Transverse colon (tissue), 4 donors: ENCODE measurements at regions not wholly inside any gene's neighbourhood (a gene's known extent, or its start where the extent isn't known, plus 50 kb on each side); places are given as distances from the start of the nearest gene placed in this dataset.
"Not testable (repeated sequence)": the region's sequence is repeated elsewhere in the genome, so short reads cannot be mapped to it uniquely, and the experiment has no call there.

ENCODE experiments used
- DNase-seq: peaks from one replicate; pipeline ENCODE4 v3.0.0-alpha.2; 2019
- H3K27ac ChIP-seq, 4 donors: fragments of 200-600 bp; sonication (generic); 2 replicates each; pipeline ENCODE4 v1.5.1; 2016 to 2018; ENCODE audit warnings: inconsistent platforms in 4 of 4
- H3K27me3 ChIP-seq: fragments of 200-600 bp; sonication (generic); 2 replicates; pipeline ENCODE4 v1.5.1; 2017; ENCODE audit warnings: inconsistent platforms
- H3K36me3 ChIP-seq, 4 donors: fragments of 200-600 bp; sonication (generic); 2 replicates each; pipeline ENCODE4 v1.5.1; 2017 to 2019; ENCODE audit warnings: inconsistent platforms in 4 of 4
- H3K4me1 ChIP-seq, 4 donors: fragments of 200-600 bp; sonication (generic); 2 replicates each; pipeline ENCODE4 v1.5.1; 2017 to 2020; ENCODE audit warnings: inconsistent platforms in 4 of 4
- H3K4me3 ChIP-seq, 4 donors: fragments of 200-600 bp; sonication (generic); 1 replicate in 1 of 4; 2 replicates in 3 of 4; pipeline versions ENCODE4 v1.5.1 to v1.6.1; 2017 to 2019; ENCODE audit warnings: inconsistent platforms in 4 of 4
- H3K9me3 ChIP-seq, 2 donors: fragments of 200-600 bp; sonication (generic); 2 replicates each; pipeline ENCODE4 v1.5.1; 2017 to 2019; ENCODE audit warnings: inconsistent platforms in 2 of 2
- EP300 ChIP-seq: sonication (generic); formaldehyde crosslinking; IDR thresholded peaks from one replicate; pipeline ENCODE4 v1.6.1; 2017; ENCODE audit warnings: antibody characterized with exemption, low read depth
- POLR2A ChIP-seq: fragments of 450-650 bp; IDR thresholded peaks from one replicate; pipeline ENCODE4 v1.6.1; 2016; ENCODE audit warnings: antibody characterized with exemption, mild to moderate bottlenecking, moderate library complexity
- POLR2AphosphoS5 ChIP-seq, 3 donors: sonication (generic); formaldehyde crosslinking; IDR thresholded peaks; one replicate each; pipeline ENCODE4 v1.6.1; 2016; ENCODE audit warnings: antibody characterized with exemption in 3 of 3
- WGBS, 2 donors: methylation state at CpG; one replicate each; pipeline ENCODE4 v1.1.5; 2018; ENCODE audit warnings: low coverage in 1 of 2; 5-methylcytosine and 5-hydroxymethylcytosine counted together
- in situ Hi-C, 4 donors: fragments of 200-750 bp; cut with MboI; loops; one replicate each; pipeline versions ENCODE4 v1.15.0 to v1.15.1; 2017; ENCODE audit warnings: low sequenced_read_pairs in 3 of 4, low pct_ligation_motif_present in 1 of 4, low pct_unique_long_range_greater_than_20kb in 1 of 4
- intact Hi-C: fragments of 100-400 bp; cut with DNase I; formaldehyde crosslinking; loops from one replicate; pipeline ENCODE4 v1.15.1; 2023; ENCODE audit warnings: low total_unique reads
- TF ChIP-seq, protein P1 (sequence below), 5 experiments: fragments of 200-600 bp in 3 of 5; fragments of 450-650 bp in 2 of 5; sonication (generic) in 3 of 5; IDR thresholded peaks; 1 replicate in 2 of 5; 2 replicates in 3 of 5; pipeline ENCODE4 v1.5.1; 2016 to 2017; ENCODE audit warnings: antibody characterized with exemption in 5 of 5, inconsistent platforms in 3 of 5, mild to moderate bottlenecking in 2 of 5, moderate library complexity in 1 of 5

DNA sequence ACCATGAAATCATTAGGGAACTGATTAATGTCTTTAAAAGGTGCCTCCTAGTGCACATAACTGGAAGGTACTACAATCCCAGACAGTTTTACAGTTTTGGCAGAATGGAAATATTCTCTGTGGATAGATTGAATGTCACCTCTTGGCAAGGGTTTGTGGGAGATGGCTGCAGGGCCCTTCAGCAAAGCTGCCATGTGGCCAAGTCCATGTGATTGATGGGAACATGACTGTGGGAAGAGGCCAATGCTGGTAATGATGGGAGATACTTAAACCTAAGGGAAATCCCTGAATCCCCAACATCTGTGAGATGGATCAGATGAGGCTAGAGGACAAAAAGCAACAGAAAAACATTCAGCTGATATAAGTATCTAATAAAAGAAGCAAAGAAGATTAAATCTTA is 493.7 kb downstream of the MAGEE1 start:
- Histone ChIP-seq H3K27me3 (no peaks in the 10 kb centered on the region), H3K9me3 (no peaks in the 10 kb centered on the region), H3K36me3 (no peaks in the 10 kb centered on the region), H3K4me1 (no peaks in the 10 kb centered on the region), H3K4me3 (no peak overlapping the region), H3K27ac (no peak overlapping the region)
- in situ Hi-C loops: no loop called here
- TF ChIP-seq, protein P1, sequence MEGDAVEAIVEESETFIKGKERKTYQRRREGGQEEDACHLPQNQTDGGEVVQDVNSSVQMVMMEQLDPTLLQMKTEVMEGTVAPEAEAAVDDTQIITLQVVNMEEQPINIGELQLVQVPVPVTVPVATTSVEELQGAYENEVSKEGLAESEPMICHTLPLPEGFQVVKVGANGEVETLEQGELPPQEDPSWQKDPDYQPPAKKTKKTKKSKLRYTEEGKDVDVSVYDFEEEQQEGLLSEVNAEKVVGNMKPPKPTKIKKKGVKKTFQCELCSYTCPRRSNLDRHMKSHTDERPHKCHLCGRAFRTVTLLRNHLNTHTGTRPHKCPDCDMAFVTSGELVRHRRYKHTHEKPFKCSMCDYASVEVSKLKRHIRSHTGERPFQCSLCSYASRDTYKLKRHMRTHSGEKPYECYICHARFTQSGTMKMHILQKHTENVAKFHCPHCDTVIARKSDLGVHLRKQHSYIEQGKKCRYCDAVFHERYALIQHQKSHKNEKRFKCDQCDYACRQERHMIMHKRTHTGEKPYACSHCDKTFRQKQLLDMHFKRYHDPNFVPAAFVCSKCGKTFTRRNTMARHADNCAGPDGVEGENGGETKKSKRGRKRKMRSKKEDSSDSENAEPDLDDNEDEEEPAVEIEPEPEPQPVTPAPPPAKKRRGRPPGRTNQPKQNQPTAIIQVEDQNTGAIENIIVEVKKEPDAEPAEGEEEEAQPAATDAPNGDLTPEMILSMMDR (IDR thresholded peaks at IDR 0.05): no peak
- TF ChIP-seq EP300 (no peak), POLR2AphosphoS5 (IDR thresholded peaks at IDR 0.05) (no peak), POLR2A (no peak)
- intact Hi-C loops: no loop called here
- DNase-seq: no peak

DNA sequence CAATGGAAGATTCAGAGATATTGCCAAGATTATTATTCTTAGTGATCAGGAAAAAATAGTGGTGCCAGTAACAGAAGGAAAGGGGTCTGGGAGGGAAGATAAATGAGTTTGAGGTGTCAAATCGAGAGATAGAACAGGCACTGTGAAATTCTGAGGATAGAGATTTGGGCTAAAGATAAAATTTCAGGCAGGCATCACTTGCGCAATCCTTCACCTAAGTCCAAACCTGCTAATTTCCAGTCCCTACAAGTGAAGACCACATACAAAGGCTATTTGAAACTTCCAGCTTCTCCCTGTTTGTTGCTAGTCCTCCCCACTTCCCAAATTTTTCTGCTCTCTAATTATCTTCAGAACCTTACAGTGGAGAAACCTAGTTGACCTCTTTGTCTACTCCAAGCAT is 494.6 kb downstream of the MAGEE1 start:
- Histone ChIP-seq H3K27ac (no peak overlapping the region), H3K4me3 (no peak overlapping the region), H3K27me3 (no peaks in the 10 kb centered on the region), H3K36me3 (no peaks in the 10 kb centered on the region), H3K4me1 (no peaks in the 10 kb centered on the region), H3K9me3 (no peaks in the 10 kb centered on the region)
- TF ChIP-seq POLR2A (no peak), EP300 (no peak), POLR2AphosphoS5 (IDR thresholded peaks at IDR 0.05) (no peak)
- TF ChIP-seq, protein P1 (IDR thresholded peaks at IDR 0.05): no peak
- intact Hi-C loops (no loop called here), in situ Hi-C loops (no loop called here)
- WGBS, 2 donors: 40 to 63% methylated on average over 1 to 2 of the region's 2 CpGs
- DNase-seq: no peak

DNA sequence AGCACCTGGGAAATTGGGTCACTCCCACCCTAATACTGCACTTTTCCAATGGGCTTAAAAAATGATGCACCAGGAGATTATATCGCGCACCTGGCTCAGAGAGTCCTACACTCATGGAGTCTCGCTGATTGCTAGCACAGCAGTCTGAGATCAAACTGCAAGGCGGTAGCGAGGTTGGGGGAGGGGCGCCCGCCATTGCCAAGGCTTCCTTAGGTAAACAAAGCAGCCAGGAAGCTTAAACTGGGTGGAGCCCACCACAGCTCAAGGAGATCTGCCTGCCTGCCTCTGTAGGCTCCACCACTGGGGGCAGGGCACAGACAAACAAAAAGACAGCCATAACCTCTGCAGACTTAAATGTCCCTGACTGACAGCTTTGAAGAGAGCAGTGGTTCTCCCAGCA is 497.1 kb downstream of the MAGEE1 start:
- H3K9me3 ChIP-seq, H3K36me3 ChIP-seq, DNase-seq, in situ Hi-C loops, intact Hi-C loops, H3K27me3 ChIP-seq, H3K4me3 ChIP-seq, H3K4me1 ChIP-seq, H3K27ac ChIP-seq: not testable (repeated sequence)
- 86% methylated on average over 7 of the region's 7 CpGs; no CpG with 5 or more reads in 1 of the 2 donors for WGBS, 2 donors

- 62 to 86% methylated on average over 1 to 6 of the region's 6 CpGs for WGBS, 2 donors
Measured at GRCh38 chrX:76931518-76931917, 504.0 kb downstream of the MAGEE1 start.

GRCh38 chrX:76957485-76957884 is 489.7 kb upstream of the FGF16 start:
- DNase-seq: no peak
- 100% methylated on average over 1 of the region's 1 CpG; no CpG with 5 or more reads in 1 of the 2 donors for WGBS, 2 donors
- Histone ChIP-seq H3K4me1 (no peaks in the 10 kb centered on the region), H3K9me3 (no peaks in the 10 kb centered on the region), H3K27me3 (no peaks in the 10 kb centered on the region), H3K4me3 (no peak overlapping the region), H3K36me3 (no peaks in the 10 kb centered on the region), H3K27ac (no peak overlapping the region)
- intact Hi-C loops (no loop called here), in situ Hi-C loops (no loop called here)
- no peak for TF ChIP-seq EP300
- TF ChIP-seq, protein P1 (IDR thresholded peaks at IDR 0.05): no peak
- no peak for TF ChIP-seq POLR2A
- TF ChIP-seq POLR2AphosphoS5 (IDR thresholded peaks at IDR 0.05): no peak

More at GRCh38 chrX:76931518-76931917, 504.0 kb downstream of the MAGEE1 start:
- Histone ChIP-seq H3K4me1 (no peaks in the 10 kb centered on the region), H3K27ac (no peak overlapping the region), H3K9me3 (no peaks in the 10 kb centered on the region), H3K27me3 (no peaks in the 10 kb centered on the region), H3K4me3 (no peak overlapping the region), H3K36me3 (no peaks in the 10 kb centered on the region)
- in situ Hi-C loops: no loop called here
- DNase-seq: no peak
- intact Hi-C loops: no loop called here
- TF ChIP-seq, protein P1 (IDR thresholded peaks at IDR 0.05): no peak
- TF ChIP-seq POLR2AphosphoS5 (IDR thresholded peaks at IDR 0.05) (no peak), POLR2A (no peak), EP300 (no peak)
